Panc1 (cell line): ENCODE measurements at regions not wholly inside any gene's neighbourhood (a gene's known extent, or its start where the extent isn't known, plus 50 kb on each side); places are given as distances from the start of the nearest gene placed in this dataset.

Source experiments
- ATAC-seq: fragments of 200-7000 bp; cut with Tn5 transposase; 2 replicates; pipeline ENCODE4 v1.9.1; 2020; ENCODE audit warnings: mild to moderate bottlenecking, moderate library complexity
- BruUV-seq: library from RNA; stranded (reverse); fragments of 400-500 nt; replicated peaks from 2 replicates; lab custom pipeline; 2021; lab: Mats Ljungman, UMichigan
- CTCF ChIA-PET: fragments of 300-600 bp; sonication (Branson Sonifier 250); formaldehyde crosslinking; loops from one replicate; lab custom pipeline; 2022; ENCODE audit warnings: antibody characterized with exemption; lab: Charles Lee
- POLR2A ChIA-PET: fragments of 300-600 bp; sonication (Branson Sonifier 250); formaldehyde crosslinking; loops from one replicate; lab custom pipeline; 2022; ENCODE audit warnings: antibody characterized with exemption; lab: Charles Lee
- DNase-seq: peaks from one replicate; pipeline ENCODE4 v3.0.0-alpha.2; 2010; ENCODE audit warnings: low read depth, low spot score
- H3K27ac ChIP-seq: 2 replicates; pipeline ENCODE4 v1.5.1; 2011; ENCODE audit warnings: mild to moderate bottlenecking, low read length, inconsistent platforms
- H3K27me3 ChIP-seq: fragments of 200-500 bp; sonication (Bioruptor generic); 2 replicates; pipeline ENCODE4 v1.6.0; 2014; ENCODE audit warnings: low read length, inconsistent platforms; ENCODE audit not compliant: control insufficient read depth, insufficient read depth
- H3K36me3 ChIP-seq: fragments of 200-500 bp; sonication (Bioruptor generic); 2 replicates; pipeline ENCODE4 v1.5.1; 2014; ENCODE audit warnings: inconsistent platforms, mild to moderate bottlenecking, low read length, moderate library complexity; ENCODE audit not compliant: control insufficient read depth, insufficient read depth
- H3K4me1 ChIP-seq: 2 replicates; pipeline ENCODE4 v1.5.1; 2011; ENCODE audit warnings: inconsistent platforms, mild to moderate bottlenecking, low read length, moderate library complexity; ENCODE audit not compliant: control insufficient read depth, insufficient read depth
- H3K4me3 ChIP-seq, 2 experiments: 2 replicates each; pipeline ENCODE4 v1.5.1; 2011 to 2012; ENCODE audit warnings: low read depth in 2 of 2, low read length in 2 of 2, mild to moderate bottlenecking in 2 of 2, inconsistent platforms in 1 of 2, moderate library complexity in 1 of 2
- H3K9me3 ChIP-seq: fragments of 200-500 bp; sonication (Bioruptor generic); 2 replicates; pipeline ENCODE4 v1.5.1; 2014; ENCODE audit warnings: low read depth, mild to moderate bottlenecking, inconsistent platforms, low read length, moderate library complexity; ENCODE audit not compliant: control insufficient read depth, insufficient read depth
- POLR2AphosphoS5 ChIP-seq: IDR thresholded peaks from 2 replicates; pipeline ENCODE4 v1.6.1; 2012; ENCODE audit warnings: mild to moderate bottlenecking, low read depth, low read length, moderate library complexity
- SIN3A ChIP-seq: IDR thresholded peaks from 2 replicates; pipeline ENCODE4 v1.6.1; 2012; ENCODE audit warnings: low read depth, mild to moderate bottlenecking, low read length, moderate library complexity, borderline replicate concordance; ENCODE audit not compliant: insufficient read depth
- TCF7L2 ChIP-seq: IDR thresholded peaks from 2 replicates; pipeline ENCODE4 v1.6.1; 2011; ENCODE audit warnings: mild to moderate bottlenecking, low read depth, low read length, inconsistent platforms
- in situ Hi-C: cut with HindIII; loops from 2 replicates; pipeline ENCODE4 v1.10.0; 2016; ENCODE audit warnings: low sequenced_read_pairs, low pct_unique_long_range_greater_than_20kb
- intact Hi-C: fragments of 100-400 bp; cut with micrococcal nuclease; formaldehyde crosslinking; loops from one replicate; pipeline ENCODE4 v1.10.0; 2022; ENCODE audit not compliant: unreplicated experiment
- TF ChIP-seq, protein P1 (sequence below), 2 experiments: IDR thresholded peaks; 2 replicates each; pipeline ENCODE4 v1.6.1; 2011 to 2012; ENCODE audit warnings: low read depth in 2 of 2, control low read depth in 1 of 2, low read length in 1 of 2, mild to moderate bottlenecking in 1 of 2, moderate library complexity in 1 of 2; ENCODE audit not compliant: insufficient read depth in 1 of 2
- TF ChIP-seq, protein P2 (sequence below): fragments of 450-650 bp; IDR thresholded peaks from 2 replicates; pipeline ENCODE4 v1.5.1; 2017; ENCODE audit warnings: mild to moderate bottlenecking

DNA sequence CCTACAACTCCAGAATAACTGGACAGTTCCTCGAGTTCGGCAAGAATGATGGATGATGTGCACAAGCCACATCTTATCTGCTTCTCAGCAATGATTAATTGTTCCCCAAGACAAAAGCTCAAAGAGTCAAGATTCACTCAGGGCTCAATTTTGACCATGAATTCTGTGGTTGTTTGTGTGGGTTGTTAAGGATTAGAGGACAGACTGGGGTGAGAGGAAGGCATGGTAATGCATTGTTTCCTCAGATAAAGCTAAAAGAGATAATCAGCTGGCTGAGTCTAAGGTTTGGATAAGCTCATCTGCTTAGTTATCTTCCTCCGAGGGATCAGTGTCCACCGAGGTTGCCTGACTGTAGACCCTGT lies 161.0 kb downstream of the CPEB2 start:
- H3K27me3 ChIP-seq, result no peaks in the 10 kb centered on the region
- TF ChIP-seq, protein P1, sequence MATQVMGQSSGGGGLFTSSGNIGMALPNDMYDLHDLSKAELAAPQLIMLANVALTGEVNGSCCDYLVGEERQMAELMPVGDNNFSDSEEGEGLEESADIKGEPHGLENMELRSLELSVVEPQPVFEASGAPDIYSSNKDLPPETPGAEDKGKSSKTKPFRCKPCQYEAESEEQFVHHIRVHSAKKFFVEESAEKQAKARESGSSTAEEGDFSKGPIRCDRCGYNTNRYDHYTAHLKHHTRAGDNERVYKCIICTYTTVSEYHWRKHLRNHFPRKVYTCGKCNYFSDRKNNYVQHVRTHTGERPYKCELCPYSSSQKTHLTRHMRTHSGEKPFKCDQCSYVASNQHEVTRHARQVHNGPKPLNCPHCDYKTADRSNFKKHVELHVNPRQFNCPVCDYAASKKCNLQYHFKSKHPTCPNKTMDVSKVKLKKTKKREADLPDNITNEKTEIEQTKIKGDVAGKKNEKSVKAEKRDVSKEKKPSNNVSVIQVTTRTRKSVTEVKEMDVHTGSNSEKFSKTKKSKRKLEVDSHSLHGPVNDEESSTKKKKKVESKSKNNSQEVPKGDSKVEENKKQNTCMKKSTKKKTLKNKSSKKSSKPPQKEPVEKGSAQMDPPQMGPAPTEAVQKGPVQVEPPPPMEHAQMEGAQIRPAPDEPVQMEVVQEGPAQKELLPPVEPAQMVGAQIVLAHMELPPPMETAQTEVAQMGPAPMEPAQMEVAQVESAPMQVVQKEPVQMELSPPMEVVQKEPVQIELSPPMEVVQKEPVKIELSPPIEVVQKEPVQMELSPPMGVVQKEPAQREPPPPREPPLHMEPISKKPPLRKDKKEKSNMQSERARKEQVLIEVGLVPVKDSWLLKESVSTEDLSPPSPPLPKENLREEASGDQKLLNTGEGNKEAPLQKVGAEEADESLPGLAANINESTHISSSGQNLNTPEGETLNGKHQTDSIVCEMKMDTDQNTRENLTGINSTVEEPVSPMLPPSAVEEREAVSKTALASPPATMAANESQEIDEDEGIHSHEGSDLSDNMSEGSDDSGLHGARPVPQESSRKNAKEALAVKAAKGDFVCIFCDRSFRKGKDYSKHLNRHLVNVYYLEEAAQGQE (IDR thresholded peaks at IDR 0.05; ENCODE audit: insufficient read depth in 1 of 2, low read depth in 2 of 2, low read length in 1 of 2), result no peak
- TF ChIP-seq, protein P2, sequence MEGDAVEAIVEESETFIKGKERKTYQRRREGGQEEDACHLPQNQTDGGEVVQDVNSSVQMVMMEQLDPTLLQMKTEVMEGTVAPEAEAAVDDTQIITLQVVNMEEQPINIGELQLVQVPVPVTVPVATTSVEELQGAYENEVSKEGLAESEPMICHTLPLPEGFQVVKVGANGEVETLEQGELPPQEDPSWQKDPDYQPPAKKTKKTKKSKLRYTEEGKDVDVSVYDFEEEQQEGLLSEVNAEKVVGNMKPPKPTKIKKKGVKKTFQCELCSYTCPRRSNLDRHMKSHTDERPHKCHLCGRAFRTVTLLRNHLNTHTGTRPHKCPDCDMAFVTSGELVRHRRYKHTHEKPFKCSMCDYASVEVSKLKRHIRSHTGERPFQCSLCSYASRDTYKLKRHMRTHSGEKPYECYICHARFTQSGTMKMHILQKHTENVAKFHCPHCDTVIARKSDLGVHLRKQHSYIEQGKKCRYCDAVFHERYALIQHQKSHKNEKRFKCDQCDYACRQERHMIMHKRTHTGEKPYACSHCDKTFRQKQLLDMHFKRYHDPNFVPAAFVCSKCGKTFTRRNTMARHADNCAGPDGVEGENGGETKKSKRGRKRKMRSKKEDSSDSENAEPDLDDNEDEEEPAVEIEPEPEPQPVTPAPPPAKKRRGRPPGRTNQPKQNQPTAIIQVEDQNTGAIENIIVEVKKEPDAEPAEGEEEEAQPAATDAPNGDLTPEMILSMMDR, result no peak
- TF ChIP-seq SIN3A (no peak), POLR2AphosphoS5 (no peak), TCF7L2 (no peak)
- H3K4me3 ChIP-seq, result no peak overlapping the region
- H3K4me1 ChIP-seq, result no peaks in the 10 kb centered on the region
- no peaks in the 10 kb centered on the region for H3K9me3 ChIP-seq
- no peak overlapping the region for H3K27ac ChIP-seq
- H3K36me3 ChIP-seq, result no peaks in the 10 kb centered on the region
- intact Hi-C loops (no loop called here), in situ Hi-C loops (no loop called here)
- ChIA-PET CTCF (no interaction called here), POLR2A (interaction anchor here (0.6 kb wide), 1 partner anchor 896 kb away, joined by 5 read pairs; no protein-coding TSS in a partner anchor)
- DNase-seq (no peak), ATAC-seq (no peak)
- no TSS peak for BruUV-seq

DNA sequence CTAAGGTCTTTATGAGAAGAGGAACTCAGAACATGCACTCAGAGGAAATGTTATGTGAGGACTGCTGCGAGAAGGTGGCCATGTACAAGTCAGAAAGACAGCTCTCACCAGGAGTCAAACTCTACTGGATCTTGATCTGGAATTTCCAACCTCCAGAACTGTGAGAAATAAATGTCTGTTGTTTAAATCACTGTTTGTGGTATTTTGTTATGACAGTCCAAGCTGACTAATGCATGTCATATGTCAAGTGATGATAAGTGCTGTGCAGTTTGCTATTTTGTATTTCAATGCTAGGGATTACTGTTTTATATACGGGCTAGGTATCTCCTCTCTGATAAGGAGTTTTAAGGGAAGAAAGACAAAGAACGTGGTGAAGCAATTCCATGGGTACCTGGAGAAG lies 162.3 kb downstream of the CPEB2 start:
- Histone ChIP-seq H3K27me3 (no peaks in the 10 kb centered on the region), H3K27ac (no peak overlapping the region), H3K9me3 (no peaks in the 10 kb centered on the region), H3K36me3 (no peaks in the 10 kb centered on the region), H3K4me3 (no peak overlapping the region), H3K4me1 (no peaks in the 10 kb centered on the region)
- POLR2A ChIA-PET, result no interaction called here
- TF ChIP-seq, protein P1 (IDR thresholded peaks at IDR 0.05; ENCODE audit: insufficient read depth in 1 of 2, low read depth in 2 of 2, low read length in 1 of 2), result no peak
- TF ChIP-seq, protein P2, result no peak
- no peak for TF ChIP-seq TCF7L2
- no peak for TF ChIP-seq POLR2AphosphoS5
- no peak for DNase-seq
- in situ Hi-C loops (no loop called here), intact Hi-C loops (no loop called here)
- no TSS peak for BruUV-seq
- no peak for ATAC-seq
- CTCF ChIA-PET, result no interaction called here
